Bronchial epithelial cell (primary cell): ENCODE measurements at regions not wholly inside any gene's neighbourhood (a gene's known extent, or its start where the extent isn't known, plus 50 kb on each side); places are given as distances from the start of the nearest gene placed in this dataset.

Source experiments
- DNase-seq: peaks from one replicate; pipeline ENCODE4 v3.0.0-alpha.2; 2010; ENCODE audit warnings: low read depth
- FAIRE-seq: peaks from 2 replicates; lab custom pipeline; 2011; peaks lifted over from hg19 to GRCh38; lab: Jason Lieb, UNC
- H3K27me3 ChIP-seq: 2 replicates; pipeline ENCODE4 v1.5.1; 2011; ENCODE audit warnings: low read length; ENCODE audit not compliant: control insufficient read depth, insufficient read depth
- H3K36me3 ChIP-seq: 2 replicates; pipeline ENCODE4 v1.5.1; 2011; ENCODE audit warnings: low read length; ENCODE audit not compliant: control insufficient read depth, insufficient read depth
- H3K4me3 ChIP-seq: 2 replicates; pipeline ENCODE4 v1.5.1; 2011; ENCODE audit warnings: mild to moderate bottlenecking, low read depth, low read length, control low read depth
- CTCF ChIP-seq: IDR thresholded peaks from 2 replicates; pipeline ENCODE4 v1.5.1; 2011; ENCODE audit warnings: mild to moderate bottlenecking, moderate library complexity, low read length, control low read depth, inconsistent platforms; ENCODE audit not compliant: insufficient read depth, severe bottlenecking

- TF ChIP-seq CTCF = no peak
- no peaks in the 10 kb centered on the region for H3K36me3 ChIP-seq
- no peaks in the 10 kb centered on the region for H3K27me3 ChIP-seq
- FAIRE-seq (no peak), DNase-seq (no peak)
- H3K4me3 ChIP-seq = no peak overlapping the region
Observed at GRCh38 chr20:12723811-12724210, 285.0 kb upstream of the SPTLC3 start.

- FAIRE-seq (no peak), DNase-seq (no peak)
- Histone ChIP-seq H3K27me3 (no peaks in the 10 kb centered on the region), H3K36me3 (no peaks in the 10 kb centered on the region), H3K4me3 (no peak overlapping the region)
- TF ChIP-seq CTCF = no peak
Observed at GRCh38 chr20:12728782-12729181, 280.0 kb upstream of the SPTLC3 start.

GRCh38 chr20:12729326-12729725, 279.4 kb upstream of the SPTLC3 start:
- DNase-seq (peak; percentile 3), FAIRE-seq (no peak)
- H3K27me3 ChIP-seq = no peaks in the 10 kb centered on the region
- TF ChIP-seq CTCF = no peak
- no peak overlapping the region for H3K4me3 ChIP-seq
- no peaks in the 10 kb centered on the region for H3K36me3 ChIP-seq

GRCh38 chr20:12733811-12734210, 275.0 kb upstream of the SPTLC3 start:
- TF ChIP-seq CTCF = no peak
- Histone ChIP-seq H3K36me3 (no peaks in the 10 kb centered on the region), H3K27me3 (no peaks in the 10 kb centered on the region), H3K4me3 (no peak overlapping the region)
- FAIRE-seq = no peak
- no peak for DNase-seq

GRCh38 chr20:12737497-12737896, 271.3 kb upstream of the SPTLC3 start:
- Histone ChIP-seq H3K36me3 (no peaks in the 10 kb centered on the region), H3K4me3 (no peak overlapping the region), H3K27me3 (no peaks in the 10 kb centered on the region)
- TF ChIP-seq CTCF = no peak
- DNase-seq = no peak
- FAIRE-seq = no peak

GRCh38 chr20:12737900-12738299, 270.9 kb upstream of the SPTLC3 start:
- no peak for FAIRE-seq

More at GRCh38 chr20:12737900-12738299, 270.9 kb upstream of the SPTLC3 start:
- no peak for TF ChIP-seq CTCF
- H3K36me3 ChIP-seq = no peaks in the 10 kb centered on the region
- DNase-seq = no peak
- no peak overlapping the region for H3K4me3 ChIP-seq
- H3K27me3 ChIP-seq = no peaks in the 10 kb centered on the region
